NOMO-1 treated with DMSO at 0.1 percent for 48 hours (cell line): ENCODE measurements at regions not wholly inside any gene's neighbourhood (a gene's known extent, or its start where the extent isn't known, plus 50 kb on each side); places are given as distances from the start of the nearest gene placed in this dataset.

Experiments
- DNase-seq: peaks from one replicate; lab custom pipeline; 2025; ENCODE audit not compliant: unreplicated experiment; lab: John Stamatoyannopoulos, UW

DNA sequence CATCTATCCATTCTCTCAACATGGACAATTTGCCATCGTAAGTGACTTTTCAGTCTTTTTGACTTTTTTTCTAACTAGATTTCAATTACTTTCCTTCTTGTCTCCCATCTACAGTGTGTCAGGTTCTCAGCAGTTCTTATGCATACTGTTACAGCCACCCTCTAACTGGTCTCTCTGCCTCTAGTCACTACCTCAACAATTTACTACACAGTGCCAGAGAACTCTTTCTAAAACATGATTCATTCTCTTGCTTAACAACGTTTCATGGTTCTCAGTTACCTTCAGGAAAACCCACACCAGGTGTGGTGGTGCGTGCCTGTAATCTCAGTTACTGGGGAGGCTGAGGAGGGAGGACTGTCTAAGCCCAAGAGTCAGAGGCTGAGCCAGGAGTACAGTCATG, 95.4 kb downstream of the DIPK2A start:
- no peak for DNase-seq

DNA sequence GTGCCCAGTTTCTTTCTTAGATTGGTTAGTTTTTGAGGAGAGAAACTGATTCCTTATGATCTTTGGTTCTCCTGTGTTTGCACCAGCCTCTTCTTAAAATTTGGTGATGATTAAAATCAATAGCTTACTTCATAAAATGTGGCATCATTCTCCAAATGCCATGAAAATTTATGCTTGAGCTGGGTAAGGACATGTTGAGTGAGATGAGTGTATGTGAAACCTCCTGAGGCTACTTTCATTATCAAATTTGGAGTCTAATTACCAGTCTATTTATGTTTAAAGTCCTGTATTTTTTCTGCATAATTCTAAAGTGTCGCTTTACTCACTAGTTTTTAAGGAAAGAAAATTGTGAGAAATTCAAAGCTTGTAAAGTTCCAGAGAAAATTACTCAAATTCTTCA, 102.1 kb downstream of the DIPK2A start:
- DNase-seq = no peak

DNA sequence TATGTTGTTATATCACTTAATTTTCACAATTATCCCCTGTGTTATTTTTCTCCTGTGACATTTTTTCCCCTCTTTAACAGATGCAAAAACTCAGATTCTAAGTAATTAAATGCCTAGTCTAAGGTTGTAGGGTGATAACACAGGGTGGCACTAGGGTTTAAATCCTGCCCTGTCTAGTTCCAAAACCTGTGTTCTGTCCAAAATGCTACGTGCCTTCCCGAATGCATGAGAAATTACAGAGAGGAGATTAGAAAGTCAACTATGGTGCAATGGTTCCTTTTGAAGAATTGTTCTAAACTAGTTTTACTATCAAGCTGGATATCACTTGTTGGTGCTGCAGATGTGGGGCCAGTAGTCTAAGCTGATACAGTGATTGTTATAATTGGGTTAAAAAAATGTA, 108.0 kb downstream of the DIPK2A start:
- no peak for DNase-seq

DNA sequence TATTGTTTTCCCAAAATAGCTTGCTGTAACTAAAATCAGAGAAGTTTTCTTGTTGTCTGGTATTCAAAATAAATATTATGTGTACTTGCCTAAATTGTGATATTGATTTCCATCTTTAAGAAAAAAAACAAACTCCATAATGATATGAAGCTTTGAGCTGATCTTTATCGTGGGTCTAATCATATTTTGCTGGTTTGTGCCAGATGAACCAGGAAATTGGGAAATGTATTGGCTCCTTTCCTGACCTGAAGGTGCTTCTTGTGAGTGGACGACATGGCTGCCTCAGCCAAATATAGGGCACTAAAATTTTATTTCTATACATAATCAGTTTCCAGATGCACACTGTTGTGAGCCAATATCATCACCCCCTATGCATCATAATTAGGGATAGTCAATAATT, 113.3 kb downstream of the DIPK2A start:
- no peak for DNase-seq

DNA sequence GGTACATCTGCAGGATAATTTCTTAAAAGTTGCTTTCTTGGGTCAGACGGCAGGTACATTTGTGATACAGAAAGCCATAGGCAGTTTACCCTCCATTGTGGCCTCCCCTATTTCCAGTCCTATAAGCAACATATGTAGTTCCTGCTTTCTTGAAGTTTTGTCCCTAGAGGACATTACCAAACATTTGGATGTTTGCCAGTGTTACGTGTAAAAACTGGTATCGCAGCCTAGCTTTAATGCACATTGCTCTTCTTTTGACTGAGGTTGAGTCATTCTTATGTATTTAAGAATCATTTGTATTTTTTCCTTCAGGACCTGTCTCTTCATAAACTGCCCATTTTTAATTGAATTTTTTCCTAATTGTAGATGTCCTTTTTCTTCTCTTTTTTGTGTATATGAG, 114.3 kb downstream of the DIPK2A start:
- DNase-seq = peak; percentile 83

DNA sequence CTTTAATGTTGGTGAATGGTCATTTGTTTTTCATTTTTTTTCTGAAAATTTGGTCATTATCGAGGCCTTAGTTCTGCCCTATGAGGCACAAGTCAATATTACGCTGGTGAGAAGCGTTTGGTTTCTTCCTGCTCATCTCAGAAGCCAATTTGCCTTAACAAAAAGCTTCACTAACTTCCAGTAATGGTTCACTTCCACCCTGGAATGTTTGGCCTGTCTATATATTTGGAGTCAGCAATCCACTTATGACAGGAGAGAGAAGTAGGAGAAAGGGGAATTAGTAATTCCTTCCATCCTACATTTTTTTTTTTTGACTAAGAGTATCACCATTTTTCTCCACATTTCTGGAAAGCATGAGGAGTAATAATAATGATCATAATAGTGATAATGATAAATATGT, 124.4 kb downstream of the DIPK2A start:
- no peak for DNase-seq

DNA sequence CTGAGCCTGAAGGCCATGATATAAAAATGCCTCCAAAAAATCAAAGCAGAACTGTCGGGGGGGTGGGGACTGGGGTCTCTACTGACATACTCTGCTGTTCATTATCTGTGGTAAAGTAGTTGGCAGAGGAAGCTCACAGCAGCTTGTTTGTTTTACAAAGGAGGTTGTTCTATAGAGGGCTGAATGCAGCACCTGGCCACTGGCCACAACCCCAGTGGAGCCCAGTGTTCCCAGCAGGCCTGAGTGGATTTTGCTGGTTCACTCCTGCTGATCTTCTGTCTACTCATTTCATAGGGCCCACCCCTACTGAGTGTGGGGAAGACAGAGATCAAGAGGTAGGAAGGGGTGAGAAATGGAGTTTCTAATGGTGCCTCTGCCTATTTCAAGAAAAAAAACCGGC, 125.5 kb downstream of the DIPK2A start:
- no peak for DNase-seq

DNA sequence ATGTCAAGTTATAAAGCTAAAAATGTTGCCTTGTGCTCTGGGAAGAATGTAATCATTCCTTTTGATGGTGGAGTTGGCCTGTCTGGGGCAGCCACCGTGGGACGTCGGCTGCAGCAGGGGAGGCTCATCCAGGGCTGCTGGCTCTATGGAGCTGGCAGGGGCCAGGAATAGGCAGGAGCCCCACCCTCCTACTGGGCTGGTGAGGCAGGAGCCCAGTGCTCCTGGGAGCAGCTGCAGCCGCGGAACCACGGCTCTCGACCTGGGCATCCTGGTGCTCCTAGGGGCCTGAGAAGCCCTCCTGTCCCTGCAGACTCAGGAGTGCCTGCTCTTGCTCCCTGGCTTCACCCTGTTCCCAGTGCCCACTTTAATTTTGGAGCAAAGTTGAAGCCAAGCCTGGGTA, 127.1 kb downstream of the DIPK2A start:
- no peak for DNase-seq

DNA sequence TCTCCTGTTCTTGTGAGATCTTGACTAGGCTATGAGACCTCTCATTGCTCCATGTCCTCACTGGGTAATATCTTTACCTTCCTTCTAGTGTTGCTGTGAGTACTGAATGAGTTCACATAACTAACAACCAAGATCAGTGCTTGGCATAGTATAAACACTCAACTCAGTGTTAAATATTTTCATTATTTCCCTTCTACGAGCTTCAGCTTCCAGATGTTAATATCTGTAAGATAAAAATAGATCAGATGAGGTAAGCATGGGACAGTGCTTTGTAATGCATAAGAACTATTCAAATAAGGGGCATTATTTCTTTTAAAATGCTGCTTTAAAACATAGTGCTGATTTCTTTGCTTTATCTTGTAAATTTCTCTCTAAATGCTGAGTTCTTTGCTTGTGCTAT, 130.8 kb downstream of the DIPK2A start:
- no peak for DNase-seq

DNA sequence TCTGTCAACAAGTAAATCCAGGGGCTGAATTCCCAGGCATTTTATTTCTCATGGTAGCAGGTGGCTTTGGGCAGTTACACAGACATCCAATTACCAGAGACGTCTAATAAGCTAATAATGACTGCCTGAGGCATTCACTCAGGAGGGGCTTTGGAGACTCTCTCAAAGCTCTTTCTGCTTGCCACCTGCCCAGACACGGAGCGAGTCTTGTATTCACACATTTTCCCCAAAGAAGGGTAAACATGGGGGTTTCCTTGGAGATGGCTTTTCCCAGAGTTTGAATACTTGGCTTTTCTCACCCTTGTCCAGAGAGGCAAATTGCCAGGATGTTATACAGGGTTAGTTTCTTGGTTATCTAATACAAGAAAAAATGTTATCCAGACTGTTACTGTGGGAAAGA, 132.6 kb downstream of the DIPK2A start:
- DNase-seq = no peak

DNA sequence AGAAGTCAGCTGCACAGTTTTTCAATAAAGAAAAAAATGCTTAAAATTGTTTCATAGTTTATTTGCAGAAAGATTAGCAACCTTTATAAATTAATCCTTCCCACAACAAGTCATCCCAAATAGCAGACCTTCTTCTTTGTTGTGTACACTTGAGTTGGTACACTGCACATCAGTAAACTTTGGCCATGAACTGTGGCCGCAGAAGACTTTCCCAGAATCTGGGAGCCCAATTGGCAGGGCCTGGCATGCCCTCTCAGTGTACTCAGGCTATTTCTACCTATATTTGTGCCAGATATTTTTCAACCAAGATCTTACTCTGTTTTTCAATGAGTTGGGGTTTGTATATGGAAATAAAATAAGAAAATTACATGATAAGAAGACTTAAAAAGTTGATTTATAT, 133.1 kb downstream of the DIPK2A start:
- DNase-seq = no peak

DNA sequence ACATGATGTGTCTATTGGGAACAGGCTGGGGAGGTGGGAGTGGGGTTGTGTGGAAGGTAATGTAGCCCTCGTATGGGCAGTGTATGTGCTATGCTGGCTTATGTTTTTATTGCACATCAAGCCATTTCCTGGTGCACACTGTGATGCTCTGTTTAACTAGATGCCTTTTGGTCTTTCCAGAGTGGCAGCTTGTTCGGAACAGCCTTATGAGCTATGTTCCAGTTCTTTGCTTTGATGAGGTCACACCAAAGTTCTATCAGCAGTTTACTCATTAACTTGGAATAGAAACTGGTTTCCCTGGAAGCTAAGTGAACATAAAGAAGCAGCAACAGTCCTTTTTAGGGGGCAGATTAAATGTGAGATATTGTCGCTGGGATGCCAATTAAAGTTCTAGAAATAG, 133.9 kb downstream of the DIPK2A start:
- DNase-seq = no peak

DNA sequence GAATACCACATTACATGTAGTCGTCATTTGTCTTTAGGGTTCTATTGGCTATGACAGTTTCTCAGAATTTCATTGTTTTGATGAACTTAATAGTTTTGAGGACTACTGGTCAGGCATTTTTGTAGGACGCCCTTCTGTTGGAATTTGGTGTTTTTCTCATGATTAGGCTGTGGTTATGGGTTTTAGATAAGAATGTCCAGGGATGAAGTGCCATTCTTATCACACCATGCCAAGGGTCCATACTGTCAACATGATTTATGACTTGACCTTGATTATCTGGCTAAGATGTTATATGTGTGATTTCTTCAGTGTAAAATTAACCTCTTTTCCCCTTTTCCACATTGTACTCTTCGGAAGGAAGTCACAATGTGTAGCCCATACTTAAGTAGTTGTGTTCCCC, 135.3 kb downstream of the DIPK2A start:
- DNase-seq = no peak

DNA sequence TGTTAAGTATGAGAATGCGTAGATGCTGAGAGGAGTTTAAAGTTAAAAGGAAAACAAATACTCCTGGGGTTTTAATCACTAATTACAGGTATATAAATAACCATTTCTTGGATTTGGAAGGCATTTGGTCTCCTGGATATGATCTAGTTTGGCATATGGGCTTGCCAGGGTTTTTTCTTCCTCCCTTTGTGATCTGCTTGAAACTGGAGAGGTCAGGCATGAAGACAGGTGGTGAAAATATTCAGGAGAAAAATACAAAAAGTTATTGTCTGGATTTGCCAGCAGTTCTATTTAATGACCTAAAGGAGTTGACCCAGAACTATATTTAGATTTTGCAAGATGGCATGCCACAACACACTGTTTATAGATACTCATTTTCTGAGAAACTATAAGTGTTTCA, 136.3 kb downstream of the DIPK2A start:
- no peak for DNase-seq

DNA sequence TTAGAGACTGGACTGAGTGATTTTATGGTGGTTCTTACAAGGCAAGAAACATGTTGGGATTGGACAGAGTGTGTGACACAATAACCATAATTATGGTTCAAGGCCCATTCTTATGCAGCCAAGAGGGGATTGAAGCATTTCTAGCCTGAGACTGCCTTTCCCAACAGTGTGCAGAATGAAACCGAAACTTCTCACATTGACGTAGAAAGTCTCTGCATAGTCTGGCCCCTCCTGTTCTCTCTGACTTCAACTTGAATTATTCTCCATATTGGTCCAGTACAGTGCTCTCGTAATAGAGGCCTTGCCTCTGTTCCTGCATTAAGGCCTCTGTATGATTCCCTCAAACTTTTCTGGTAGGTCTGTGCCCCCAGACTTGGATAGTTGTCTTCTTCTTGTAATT, 138.3 kb downstream of the DIPK2A start:
- DNase-seq = peak; percentile 83

DNA sequence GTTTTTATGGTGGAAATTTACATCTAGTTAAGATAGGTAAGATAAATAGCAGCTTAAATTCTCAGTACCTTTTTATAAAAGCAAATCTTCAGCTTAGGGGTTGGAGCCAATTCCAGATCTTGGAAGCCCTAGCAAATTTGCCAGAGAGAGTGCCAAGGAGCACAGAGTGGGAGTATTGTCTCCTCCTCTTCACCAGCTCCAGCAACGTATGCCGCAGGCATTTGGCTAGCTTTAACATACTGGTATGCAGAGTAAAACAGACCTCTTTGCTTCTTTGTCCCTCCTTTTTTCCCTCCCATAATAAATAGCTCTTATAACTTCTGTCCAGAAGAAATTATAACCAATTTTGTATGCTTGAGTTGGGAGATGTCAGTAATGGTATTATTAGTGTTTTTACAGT, 140.4 kb downstream of the DIPK2A start:
- no peak for DNase-seq

DNA sequence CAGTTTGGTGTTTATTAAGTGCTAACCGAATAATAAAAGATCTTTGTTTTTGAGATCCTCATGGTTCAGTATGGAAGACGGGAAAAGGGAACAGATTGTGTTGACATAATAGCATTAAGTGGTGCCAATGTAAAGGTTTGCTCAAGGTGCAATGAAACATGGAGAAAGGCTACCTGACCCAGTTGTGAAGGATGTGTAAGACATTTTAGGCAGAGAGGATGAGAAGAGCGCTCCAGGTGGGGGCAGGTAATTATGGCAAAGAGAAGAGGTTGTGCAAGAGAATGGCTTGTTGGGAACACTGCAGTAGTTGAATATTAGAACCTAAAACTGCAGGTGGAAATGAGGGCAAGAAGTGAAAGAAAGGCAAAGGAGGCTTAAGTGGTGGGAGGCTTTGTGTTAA, 140.8 kb downstream of the DIPK2A start:
- no peak for DNase-seq

DNA sequence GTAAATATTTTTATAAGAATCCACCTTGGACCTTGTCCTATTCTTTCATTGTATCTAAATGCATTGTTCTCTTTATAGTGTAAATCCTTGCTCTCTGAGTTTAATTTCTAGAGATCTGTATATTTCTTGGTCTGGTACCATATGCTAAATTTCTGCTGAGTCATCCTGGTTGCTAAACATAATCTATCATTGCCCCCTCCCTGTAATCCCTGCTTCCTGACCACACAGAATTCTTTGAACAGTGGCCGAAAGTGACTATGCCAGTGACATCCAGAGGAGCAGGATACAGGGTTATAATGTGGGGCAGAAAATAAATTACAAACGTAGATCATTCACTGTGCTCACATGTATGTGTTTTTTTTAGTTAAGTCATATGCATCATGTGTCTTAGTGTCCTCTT, 143.1 kb downstream of the DIPK2A start:
- DNase-seq = no peak

DNA sequence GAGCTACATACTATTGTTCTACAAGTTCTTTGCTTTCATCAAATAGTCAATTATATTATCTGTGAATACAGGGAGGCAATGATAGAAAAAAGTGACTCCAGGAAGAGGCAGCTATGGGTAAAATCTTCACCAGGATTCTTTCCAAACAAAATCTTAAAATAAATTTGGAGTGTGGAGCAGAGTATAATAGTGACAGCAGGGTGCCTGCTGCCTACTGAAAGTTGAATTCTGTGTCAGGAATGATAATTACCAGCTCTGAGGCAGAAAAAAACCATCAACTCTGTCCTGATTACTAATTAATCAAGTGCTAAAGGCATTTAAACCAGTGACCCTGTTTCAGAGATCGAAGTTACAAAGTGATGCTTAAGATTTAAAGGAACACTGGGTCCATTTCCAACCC, 148.0 kb downstream of the DIPK2A start:
- no peak for DNase-seq

DNA sequence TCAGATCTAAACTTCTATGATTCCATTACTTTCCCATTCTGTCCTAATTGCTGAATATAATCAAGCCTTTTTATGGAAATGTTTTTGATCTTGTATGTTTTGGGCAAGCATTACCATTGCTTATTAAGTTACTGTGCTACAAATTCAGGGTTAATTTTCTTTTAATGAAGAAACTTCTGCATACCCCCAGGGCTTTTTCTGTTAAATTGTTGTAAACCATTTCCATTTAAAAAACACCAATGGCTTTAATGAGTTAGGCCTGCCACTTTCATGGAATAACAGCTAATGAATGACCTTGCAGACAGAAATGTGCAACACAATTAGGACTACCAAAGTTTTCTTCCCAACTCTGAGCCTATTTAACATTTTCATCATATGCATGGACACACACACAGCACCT, 150.0 kb downstream of the DIPK2A start:
- no peak for DNase-seq

DNA sequence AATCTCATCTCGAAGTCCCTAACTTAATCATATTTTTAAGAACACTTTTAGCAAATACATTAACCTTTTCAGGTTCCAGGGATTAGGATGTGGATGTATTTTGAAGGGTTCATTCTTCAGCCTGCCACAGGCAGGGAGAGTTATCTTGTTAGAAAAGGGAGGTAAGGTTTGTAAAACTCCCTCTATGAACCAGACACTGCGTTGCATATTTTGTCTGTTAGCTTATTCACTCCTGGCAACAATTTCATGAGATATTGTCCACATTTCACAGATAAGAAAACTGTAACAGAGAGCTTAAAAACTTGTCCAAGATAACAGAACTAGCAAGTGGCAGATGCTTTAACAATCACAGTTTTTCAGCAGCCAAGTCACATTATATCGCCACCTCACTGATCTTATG, 155.4 kb downstream of the DIPK2A start:
- DNase-seq = no peak

DNA sequence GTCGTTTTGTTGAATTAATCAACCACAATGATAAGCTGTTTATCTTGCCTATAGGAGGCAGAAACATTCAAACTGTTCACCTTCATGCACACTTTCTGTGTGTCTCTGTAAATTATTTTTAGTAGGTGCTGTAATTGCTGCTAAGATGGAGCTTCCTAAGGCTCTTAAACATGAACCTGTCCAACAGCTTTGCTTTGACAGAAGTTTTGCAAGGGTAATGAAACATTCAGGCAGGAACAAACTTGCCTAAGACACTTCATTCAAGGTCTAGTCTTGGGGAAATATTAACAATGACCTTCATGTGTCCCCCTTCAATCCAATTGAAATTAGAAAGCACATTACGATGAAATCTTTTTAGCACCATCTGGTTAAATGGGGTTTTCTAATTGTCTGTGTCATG, 156.1 kb downstream of the DIPK2A start:
- no peak for DNase-seq

DNA sequence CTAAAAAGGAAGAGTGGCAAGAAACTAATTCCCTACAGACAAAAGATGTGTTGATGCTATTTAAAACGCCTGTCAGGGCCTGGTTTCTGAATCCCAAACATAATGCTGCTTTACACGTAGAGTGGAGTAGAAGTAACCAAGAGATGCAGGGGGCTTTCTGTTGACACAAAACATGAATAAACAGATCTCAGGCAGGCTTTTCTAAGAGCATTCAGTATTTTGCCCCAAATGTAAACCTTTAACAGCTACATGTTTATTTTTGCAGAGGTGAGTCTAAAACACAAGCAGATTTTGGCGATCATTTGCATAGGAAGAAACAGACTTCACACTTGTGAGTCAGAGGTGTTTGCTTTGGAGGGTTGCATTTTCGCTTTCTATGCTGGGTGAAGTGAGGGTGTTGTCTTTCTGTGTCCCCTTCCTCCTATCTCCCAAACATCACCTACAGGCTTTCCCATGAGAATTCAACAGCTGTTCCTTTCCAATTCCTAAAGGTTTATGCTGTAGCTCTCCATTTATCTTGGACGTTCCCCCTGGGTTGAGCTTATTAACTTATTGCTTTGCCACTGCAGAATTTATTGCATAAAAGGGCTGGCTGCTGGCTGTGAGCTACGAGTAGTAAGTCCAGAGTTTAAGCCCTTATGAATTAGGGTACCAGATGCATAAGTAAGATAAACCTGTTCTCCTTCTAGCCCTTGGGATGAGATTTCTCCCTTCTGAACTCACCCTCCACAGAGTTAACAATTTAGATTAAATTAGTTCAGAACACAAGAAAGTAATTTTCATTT, 156.7 kb downstream of the DIPK2A start:
- no peak for DNase-seq
